ENCODE measurements at regions not wholly inside any gene's neighbourhood (a gene's known extent, or its start where the extent isn't known, plus 50 kb on each side); places are given as distances from the start of the nearest gene placed in this dataset.

DNA sequence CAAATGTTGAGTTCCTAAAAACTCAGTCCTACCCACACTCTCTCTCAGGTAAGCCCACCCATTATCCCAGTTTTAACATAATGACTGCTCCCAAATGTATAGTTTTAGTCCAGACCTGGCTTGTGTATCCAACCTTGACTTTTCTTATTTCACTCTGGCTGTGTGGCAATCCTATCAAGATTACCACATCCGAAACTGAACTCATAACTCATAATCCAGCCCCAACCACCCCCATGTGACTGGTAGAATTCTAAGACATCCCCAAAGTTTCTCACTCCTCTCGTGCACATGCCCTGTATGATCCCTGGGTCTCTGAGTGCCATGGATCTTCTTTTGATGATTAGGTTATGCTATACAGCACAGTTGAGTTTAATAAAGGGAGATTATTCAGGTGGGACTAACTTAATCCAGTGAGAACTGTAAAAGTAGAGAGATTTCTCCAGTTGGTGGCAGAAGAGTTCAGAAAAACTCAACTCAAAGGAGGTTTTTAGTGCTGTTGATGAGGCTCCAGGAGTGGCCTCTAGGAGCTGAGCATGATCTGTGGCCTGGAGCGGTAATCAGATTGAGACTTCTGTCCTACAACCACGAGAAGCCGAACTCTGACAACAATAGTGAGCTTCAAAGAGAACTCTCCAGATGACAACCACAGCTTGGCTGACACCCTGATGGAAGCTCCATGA, 413.4 kb downstream of the ZNF536 start:
- DNase-seq (ENCODE audit: low read depth), result no peak

- peak; percentile 17 for DNase-seq (ENCODE audit: low read depth)
These were observed 412.8 kb downstream of the ZNF536 start for GRCh38 chr19:30784850-30785457.

- DNase-seq (ENCODE audit: low read depth), result no peak
These were observed 411.8 kb downstream of the ZNF536 start for GRCh38 chr19:30783936-30784335.

- DNase-seq (ENCODE audit: low read depth), result no peak
These were observed 411.0 kb downstream of the ZNF536 start for GRCh38 chr19:30783212-30783611.

GRCh38 chr19:30781519-30781918, 409.3 kb downstream of the ZNF536 start:
- DNase-seq (ENCODE audit: low read depth), result no peak

- no peak for DNase-seq (ENCODE audit: low read depth)
These were observed 408.9 kb downstream of the ZNF536 start for GRCh38 chr19:30781047-30781446.

DNA sequence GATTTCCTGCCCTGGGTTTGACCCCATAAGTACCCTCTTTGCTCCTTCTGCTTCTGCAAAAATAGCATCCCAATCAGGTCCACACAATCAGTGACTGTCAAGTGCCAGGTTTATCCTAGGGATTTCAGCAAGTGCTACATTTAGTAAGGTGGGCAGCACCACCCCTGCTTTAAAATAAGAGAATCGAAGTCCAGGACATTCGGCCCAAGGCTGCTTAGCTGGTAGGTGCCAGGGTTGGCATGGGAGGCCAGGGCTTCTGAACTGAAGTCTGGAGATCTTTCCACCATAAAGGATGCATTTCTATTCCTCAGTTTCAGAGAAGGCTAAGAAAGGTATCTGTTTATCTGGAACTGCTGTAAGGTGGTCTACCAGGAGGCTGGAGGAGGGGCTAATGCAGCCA, 408.3 kb downstream of the ZNF536 start:
- no peak for DNase-seq (ENCODE audit: low read depth)

DNA sequence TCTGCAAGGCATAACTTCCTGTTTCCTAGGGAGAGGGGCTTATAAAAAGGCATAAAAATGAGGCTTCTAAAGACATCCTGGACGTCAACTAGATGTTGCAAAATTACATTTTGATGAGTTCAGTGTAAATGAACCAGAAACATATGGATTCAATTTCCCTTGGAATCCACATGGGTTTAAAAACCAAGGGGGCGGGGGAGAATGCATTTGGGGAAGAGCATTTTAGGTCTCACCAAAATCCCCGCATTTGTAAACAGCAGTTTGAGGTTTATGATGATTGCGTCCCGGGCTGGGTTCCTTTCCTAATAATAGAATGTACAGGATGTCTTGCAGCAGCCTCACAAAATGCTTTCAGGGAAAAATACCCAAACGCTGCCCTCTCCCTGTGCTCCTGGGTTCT, 407.8 kb downstream of the ZNF536 start:
- DNase-seq (ENCODE audit: low read depth), result no peak

DNA sequence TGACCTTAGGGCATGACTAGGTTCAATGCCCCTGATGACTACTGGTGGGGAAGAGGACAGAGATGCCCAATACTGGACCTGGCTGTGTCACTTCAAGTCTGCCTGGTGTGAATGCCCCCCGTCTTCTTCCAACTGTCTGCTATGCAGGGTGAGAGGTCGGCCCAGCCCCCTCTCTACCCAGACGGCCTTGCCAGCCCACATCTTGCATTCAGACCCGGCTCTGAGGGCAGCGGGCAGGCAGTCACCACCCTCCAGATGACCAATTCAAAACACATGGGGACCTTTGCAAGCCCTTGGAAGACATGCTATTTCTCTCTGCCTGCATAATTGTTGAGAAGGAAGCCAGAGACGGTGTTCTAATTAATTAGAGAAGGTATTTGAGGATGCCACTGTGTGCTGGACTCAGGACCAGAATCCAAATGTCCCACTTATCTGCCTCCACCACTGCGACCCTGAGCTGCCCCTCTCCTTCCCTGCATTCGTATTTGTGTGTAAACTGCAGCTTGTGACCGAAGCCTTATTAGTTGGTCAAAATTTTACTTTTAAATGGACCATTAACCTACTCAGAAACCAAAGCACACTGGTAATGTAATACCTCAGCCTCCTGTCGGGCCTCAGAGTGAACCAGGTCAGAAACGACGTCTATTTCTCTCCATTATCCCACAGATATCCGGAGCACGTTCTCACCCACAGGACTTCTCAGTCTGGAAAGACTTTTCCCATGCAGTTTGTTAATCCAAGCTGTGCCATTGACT, 407.0 kb downstream of the ZNF536 start:
- DNase-seq (ENCODE audit: low read depth), result no peak

- no peak for DNase-seq (ENCODE audit: low read depth)
These were observed 405.9 kb downstream of the ZNF536 start for GRCh38 chr19:30778061-30778460.

DNA sequence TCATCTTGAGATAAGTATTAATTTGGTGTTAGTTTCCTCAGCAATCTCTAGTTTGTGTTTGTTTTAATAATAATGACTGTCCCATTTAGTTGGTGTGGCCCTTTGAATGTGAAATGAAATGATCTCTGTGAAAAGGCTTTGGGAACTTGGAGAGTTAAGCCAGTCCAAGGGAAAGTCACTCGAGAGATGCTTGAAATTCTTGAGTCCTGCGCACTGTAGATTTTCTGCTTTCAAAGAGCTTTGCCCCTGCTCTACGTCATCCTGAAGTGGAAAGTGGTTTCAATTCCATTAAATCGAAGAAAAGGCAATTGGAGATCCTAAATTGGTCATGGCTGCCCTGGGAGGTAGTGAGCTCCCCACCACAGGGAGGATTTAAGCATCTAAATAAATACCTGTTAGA, 403.8 kb downstream of the ZNF536 start:
- DNase-seq (ENCODE audit: low read depth), result no peak

- no peak for DNase-seq (ENCODE audit: low read depth)
These were observed 402.1 kb downstream of the ZNF536 start for GRCh38 chr19:30774252-30774766.

GRCh38 chr19:30762651-30763050, 390.5 kb downstream of the ZNF536 start:
- DNase-seq (ENCODE audit: low read depth), result no peak

- no peak for DNase-seq (ENCODE audit: low read depth)
These were observed 387.8 kb downstream of the ZNF536 start for GRCh38 chr19:30760014-30760413.

DNA sequence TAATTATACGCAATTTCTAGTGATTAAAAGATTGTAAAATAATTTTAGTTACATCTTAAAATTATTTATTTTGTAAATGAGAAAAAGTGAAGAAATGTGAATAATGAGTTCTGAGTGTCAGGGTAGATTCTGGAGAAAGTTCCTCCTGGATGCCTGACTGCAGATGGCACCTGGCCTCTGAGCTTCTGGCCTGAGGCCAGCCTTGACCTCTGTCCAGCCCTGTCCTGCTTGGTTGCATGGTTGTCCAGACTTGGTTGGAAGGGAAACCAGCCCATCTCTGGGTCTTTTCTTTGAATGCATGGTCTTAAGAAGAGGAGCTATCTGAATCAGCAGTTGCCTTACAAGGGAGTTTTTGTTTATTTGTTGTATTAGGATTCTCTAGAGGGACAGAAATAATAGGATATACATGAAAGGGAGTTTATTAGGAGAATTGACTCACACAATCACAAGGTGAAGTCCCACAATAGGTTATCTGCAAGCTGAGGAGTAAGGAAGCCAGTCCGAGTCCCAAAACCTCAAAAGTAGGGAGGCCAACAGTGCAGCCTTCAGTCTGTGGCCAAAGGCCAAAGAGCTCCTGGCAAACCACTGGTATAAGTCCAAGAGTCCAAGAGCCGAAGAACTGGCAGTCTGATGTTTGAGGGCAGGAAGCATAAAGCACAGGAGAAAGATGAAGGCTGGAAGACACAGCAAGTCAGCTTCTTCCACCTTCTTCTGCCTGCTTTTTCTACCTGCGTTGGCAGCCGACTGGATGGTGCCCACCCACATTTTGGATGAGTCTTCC, 385.8 kb downstream of the ZNF536 start:
- no peak for DNase-seq (ENCODE audit: low read depth)

GRCh38 chr19:30757104-30757836, 385.1 kb downstream of the ZNF536 start:
- no peak for DNase-seq (ENCODE audit: low read depth)

- DNase-seq (ENCODE audit: low read depth), result no peak
These were observed 383.4 kb downstream of the ZNF536 start for GRCh38 chr19:30755581-30755980.

- DNase-seq (ENCODE audit: low read depth), result no peak
These were observed 382.0 kb downstream of the ZNF536 start for GRCh38 chr19:30754162-30754561.

GRCh38 chr19:30752876-30753275, 380.7 kb downstream of the ZNF536 start:
- DNase-seq (ENCODE audit: low read depth), result no peak

DNA sequence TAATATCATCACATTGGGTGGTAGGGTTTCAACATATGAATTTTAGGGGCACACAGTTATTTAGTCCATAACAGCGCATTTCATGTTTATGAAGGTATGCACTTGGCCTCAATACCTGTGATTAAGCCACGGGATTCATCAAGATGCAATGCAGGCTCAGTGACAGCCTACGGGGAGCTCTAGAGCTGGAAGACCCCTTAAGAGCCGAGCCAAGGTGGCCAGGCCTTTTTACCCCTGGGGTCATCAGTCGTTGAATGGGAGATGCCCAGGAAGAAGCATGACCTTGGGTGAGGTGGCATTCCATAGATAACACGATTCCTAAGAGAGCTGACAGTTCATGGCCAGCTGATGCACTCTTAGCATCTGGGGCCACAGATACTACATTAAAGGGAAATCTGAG, 380.0 kb downstream of the ZNF536 start:
- DNase-seq (ENCODE audit: low read depth), result no peak

GRCh38 chr19:30745476-30745985, 373.3 kb downstream of the ZNF536 start:
- no peak for DNase-seq (ENCODE audit: low read depth)

Measured in M059J (cell line).